ENCODE measurements at regions not wholly inside any gene's neighbourhood (a gene's known extent, or its start where the extent isn't known, plus 50 kb on each side); places are given as distances from the start of the nearest gene placed in this dataset.

- Histone ChIP-seq H3K4me1 (ENCODE audit: control insufficient read depth, insufficient read depth, low read length) (no peaks in the 10 kb centered on the region), H3K36me3 (ENCODE audit: control insufficient read depth, insufficient read depth, low read length) (no peaks in the 10 kb centered on the region), H3K27me3 (ENCODE audit: control insufficient read depth, insufficient read depth, low read length) (no peaks in the 10 kb centered on the region), H3K9me3 (ENCODE audit: control insufficient read depth, insufficient read depth, low read depth, low read length) (peaks cover 3% of the 10 kb centered on the region), H3K4me3 (ENCODE audit: low read depth in 2 of 2, low read length in 2 of 2) (no peak overlapping the region), H3K27ac (ENCODE audit: low read length) (no peak overlapping the region)
- BruUV-seq (replicated peaks): no TSS peak
- no peak for DNase-seq (ENCODE audit: low read depth, low spot score)
- ChIA-PET CTCF (no interaction called here), POLR2A (no interaction called here)
- TF ChIP-seq TCF7L2 (IDR thresholded peaks at IDR 0.05; ENCODE audit: low read depth, low read length) (no peak), POLR2AphosphoS5 (IDR thresholded peaks at IDR 0.05; ENCODE audit: low read depth, low read length) (no peak), CTCF (IDR thresholded peaks at IDR 0.05) (no peak), SIN3A (IDR thresholded peaks at IDR 0.05; ENCODE audit: borderline replicate concordance, insufficient read depth, low read depth, low read length) (no peak), REST (IDR thresholded peaks at IDR 0.05; ENCODE audit: insufficient read depth in 1 of 2, low read depth in 2 of 2, low read length in 1 of 2) (no peak)
- in situ Hi-C loops (cut with HindIII; ENCODE audit: low pct_unique_long_range_greater_than_20kb, low sequenced_read_pairs): no loop called here
- ATAC-seq: no peak
- intact Hi-C loops (cut with micrococcal nuclease; ENCODE audit: unreplicated experiment): no loop called here
Measured at GRCh38 chr12:77741974-77742517, 88.6 kb upstream of the NAV3 start.

DNA sequence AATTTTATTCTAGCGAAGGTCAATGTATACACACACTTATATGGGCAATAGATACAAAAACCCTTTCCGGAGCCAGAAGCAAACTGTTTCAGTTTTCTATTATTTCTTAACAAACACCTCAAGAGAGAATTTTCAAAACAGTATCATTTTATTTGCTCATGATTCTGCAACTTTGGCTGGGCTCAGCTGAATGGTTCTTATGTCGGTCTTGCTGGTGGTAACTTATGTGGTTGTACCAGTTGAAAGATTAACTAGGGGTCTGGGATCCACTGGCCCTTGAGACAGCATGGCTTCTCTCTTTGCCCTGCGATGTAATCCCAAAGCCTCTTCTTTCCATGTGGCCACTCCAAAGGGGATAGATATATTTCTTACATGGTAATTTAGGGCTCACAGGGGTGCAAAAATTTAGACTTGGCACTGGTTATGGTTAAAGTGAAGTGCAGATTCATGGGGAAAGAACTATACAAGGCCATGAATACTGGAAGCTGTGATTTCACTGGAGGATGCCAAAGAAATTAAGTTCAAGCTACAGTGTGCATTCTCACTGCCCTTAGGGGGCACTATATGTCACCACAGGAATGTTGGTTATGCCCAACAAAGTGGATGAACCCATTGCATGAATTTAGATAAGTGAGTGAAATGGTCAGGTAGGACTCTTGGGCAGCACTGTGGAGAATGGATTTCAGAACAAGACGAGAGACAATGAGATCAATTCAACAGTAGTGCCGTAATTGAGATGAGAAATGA is 94.3 kb upstream of the NAV3 start:
- TF ChIP-seq SIN3A (IDR thresholded peaks at IDR 0.05; ENCODE audit: borderline replicate concordance, insufficient read depth, low read depth, low read length) (no peak), REST (IDR thresholded peaks at IDR 0.05; ENCODE audit: insufficient read depth in 1 of 2, low read depth in 2 of 2, low read length in 1 of 2) (no peak), TCF7L2 (IDR thresholded peaks at IDR 0.05; ENCODE audit: low read depth, low read length) (no peak), POLR2AphosphoS5 (IDR thresholded peaks at IDR 0.05; ENCODE audit: low read depth, low read length) (no peak)
- no peaks in the 10 kb centered on the region for H3K4me1 ChIP-seq (ENCODE audit: control insufficient read depth, insufficient read depth, low read length)
- in situ Hi-C loops (cut with HindIII; ENCODE audit: low pct_unique_long_range_greater_than_20kb, low sequenced_read_pairs): no loop called here
- BruUV-seq (replicated peaks): no TSS peak
- DNase-seq (ENCODE audit: low read depth, low spot score) (no peak), ATAC-seq (no peak)
- no peaks in the 10 kb centered on the region for H3K27me3 ChIP-seq (ENCODE audit: control insufficient read depth, insufficient read depth, low read length)
- POLR2A ChIA-PET: no interaction called here
- CTCF ChIA-PET: no interaction called here
- peaks cover 8% of the 10 kb centered on the region for H3K9me3 ChIP-seq (ENCODE audit: control insufficient read depth, insufficient read depth, low read depth, low read length)
- H3K27ac ChIP-seq (ENCODE audit: low read length): no peak overlapping the region
- intact Hi-C loops (cut with micrococcal nuclease; ENCODE audit: unreplicated experiment): no loop called here
- H3K36me3 ChIP-seq (ENCODE audit: control insufficient read depth, insufficient read depth, low read length): no peaks in the 10 kb centered on the region
- H3K4me3 ChIP-seq (ENCODE audit: low read depth in 2 of 2, low read length in 2 of 2): no peak overlapping the region

All from Panc1 (cell line).